ENCODE measurements at regions not wholly inside any gene's neighbourhood (a gene's known extent, or its start where the extent isn't known, plus 50 kb on each side); places are given as distances from the start of the nearest gene placed in this dataset.

DNA sequence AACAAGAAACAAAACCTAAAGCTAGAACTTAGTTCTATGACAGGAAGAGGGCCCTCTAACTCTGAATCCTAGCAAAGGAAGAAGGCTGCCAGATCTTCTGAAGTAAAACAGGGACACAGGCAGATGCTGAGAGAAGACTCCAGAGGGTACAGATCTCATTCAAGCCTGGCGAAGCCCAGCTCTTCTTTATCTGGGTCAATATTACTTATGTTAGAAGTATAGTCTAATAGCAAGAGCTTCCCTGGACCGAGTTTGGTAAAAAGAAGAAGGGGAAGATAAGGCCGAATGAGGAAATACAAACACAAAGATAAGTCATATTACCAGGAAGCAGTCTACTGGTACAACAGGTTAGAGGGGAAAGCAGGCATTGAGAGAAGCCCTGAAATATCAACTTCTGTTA is 79.9 kb upstream of the CCDC91 start:
- no peak for DNase-seq

GRCh38 chr12:28114488-28114887 is 75.8 kb upstream of the CCDC91 start:
- no peak for DNase-seq

DNA sequence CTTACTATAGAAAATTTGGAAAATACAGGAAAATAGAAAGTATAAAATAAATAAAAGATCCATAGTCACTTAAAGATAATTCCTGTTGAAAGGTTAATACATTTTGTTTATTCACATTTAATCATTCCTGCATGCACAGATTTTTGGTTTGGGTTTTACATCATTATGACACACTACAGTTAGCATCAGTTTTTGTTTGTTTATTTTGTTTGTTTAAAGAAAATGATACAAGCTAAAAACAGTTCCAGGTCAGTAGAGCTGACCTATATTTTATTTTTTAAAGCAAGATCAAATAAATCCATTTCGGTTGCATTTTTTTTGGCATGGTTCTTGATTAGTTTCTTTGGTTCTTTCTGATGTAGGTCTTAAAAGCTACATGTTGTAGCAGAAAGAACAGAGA is 68.8 kb upstream of the CCDC91 start:
- no peak for DNase-seq

GRCh38 chr12:28121899-28122655 is 68.2 kb upstream of the CCDC91 start:
- no peak for DNase-seq

GRCh38 chr12:28122756-28123155 is 67.5 kb upstream of the CCDC91 start:
- DNase-seq: no peak

- no peak for DNase-seq
Measured at GRCh38 chr12:28127455-28127854, 62.8 kb upstream of the CCDC91 start.

DNA sequence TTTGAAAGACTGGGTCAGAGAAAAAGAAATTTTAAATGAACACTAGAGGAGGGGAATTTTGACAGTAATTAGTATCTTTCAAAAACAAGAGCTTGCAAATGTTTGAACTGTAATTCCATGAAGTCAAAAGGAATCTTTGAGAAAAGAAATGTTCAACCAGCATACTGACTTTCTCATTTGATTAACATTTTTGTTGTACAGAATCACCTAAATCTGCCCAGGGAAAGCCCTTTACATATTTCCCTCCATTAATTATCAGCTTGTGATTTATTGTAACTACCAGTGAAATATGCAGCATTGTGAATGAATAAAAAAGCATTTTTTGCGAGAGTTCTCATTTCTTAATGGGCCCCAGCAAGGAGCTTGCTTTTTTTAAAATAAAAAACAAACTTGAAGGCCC is 61.2 kb upstream of the CCDC91 start:
- no peak for DNase-seq

GRCh38 chr12:28130234-28130624 is 60.0 kb upstream of the CCDC91 start:
- no peak for DNase-seq

DNA sequence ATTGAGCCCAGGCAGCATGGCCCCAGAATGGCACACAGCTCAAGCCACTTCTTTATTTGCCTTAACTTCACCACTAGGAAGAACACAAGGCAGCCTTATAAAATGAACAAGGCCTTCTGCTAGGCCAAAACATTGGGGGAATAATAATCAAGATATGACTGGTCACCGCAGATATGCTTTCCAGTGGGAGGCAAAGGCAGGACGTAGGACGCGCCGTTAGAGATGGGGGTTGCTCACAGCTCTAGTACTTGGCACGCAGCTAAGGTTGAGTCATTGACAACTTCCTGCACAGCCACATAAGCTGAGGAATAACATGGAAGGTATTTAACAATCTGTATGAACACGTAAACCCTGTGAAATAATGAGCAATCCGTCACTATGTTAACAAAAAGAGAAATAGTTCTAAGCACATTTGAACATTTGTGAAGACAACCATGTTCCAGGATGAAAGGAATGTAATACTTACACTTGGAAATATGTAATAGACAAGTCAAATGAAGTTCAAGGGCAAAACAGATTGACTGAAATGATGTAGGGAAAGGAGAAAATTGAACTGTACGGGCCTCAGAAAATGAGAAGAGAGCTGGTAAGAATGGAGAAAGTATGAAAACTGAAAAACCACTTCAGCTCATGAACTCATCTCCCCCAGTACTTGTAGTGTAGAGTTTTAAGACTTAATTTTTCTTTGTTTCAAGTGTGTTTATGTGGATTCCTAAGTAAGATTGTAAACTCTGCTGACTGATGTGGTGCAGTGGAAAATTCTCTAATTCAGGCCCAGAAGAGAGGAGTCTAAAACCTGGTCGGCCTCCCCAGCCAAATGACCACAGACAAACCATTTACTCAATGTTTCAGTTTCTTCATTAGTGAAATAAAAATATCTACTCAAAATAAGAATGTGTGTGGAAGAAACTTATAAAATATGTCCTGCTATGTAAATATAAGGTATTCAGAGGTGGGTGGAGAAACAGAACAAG is 59.3 kb upstream of the CCDC91 start:
- DNase-seq: peak; percentile 32

DNA sequence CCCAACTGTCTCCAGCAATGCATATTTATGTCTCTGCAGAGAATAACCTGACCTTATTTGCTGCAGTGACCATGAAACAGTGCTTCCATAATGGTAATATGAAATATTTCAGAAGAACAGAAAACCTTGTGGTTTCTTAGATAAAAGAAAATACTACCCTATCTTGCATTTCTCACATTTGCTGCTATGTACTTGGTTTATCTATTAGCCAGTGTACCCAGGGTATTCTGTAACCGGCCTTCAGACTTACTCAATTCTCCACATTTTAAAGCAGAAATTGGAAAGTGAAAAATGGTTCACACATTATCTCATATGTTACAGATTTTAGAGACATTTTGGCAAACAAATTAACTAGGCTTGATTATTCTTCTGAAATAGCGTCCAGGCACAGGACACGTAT is 57.9 kb upstream of the CCDC91 start:
- DNase-seq: no peak

DNA sequence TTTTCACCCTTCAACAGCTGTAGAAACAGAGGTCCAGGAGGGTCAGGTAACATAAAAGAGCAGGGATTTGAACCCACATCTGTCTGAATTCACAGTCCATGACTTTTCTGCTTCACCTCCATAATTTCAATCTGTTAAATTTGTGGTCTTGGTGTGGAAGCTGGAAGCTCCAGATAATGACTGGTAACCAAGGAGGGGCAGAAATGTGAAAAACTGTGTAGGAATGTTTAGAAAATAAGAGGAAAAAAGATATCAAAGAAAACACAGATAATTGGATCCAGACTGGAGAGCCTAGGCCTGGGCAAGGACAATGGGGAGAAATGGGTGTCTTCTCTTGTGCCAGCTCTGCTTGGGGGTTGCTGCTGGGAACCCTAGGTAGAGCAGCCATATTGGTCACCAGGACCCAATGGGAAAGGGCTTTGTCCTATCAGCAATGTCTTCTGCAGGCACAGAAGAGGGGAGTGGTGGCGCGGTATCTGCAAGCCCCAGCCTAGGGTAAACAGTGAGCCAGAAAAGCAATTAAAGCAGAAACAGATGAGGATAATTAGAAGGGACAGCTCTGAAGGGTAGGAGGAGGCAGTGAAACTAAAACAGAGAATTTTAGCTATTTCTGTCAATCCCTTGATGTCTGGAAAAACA is 54.3 kb upstream of the CCDC91 start:
- DNase-seq: no peak

- DNase-seq: no peak
Measured at GRCh38 chr12:28137414-28137813, 52.8 kb upstream of the CCDC91 start.

GRCh38 chr12:28140404-28140803 is 49.9 kb upstream of the CCDC91 start:
- DNase-seq: no peak
